ENCODE measurements at regions not wholly inside any gene's neighbourhood (a gene's known extent, or its start where the extent isn't known, plus 50 kb on each side); places are given as distances from the start of the nearest gene placed in this dataset.

DNA sequence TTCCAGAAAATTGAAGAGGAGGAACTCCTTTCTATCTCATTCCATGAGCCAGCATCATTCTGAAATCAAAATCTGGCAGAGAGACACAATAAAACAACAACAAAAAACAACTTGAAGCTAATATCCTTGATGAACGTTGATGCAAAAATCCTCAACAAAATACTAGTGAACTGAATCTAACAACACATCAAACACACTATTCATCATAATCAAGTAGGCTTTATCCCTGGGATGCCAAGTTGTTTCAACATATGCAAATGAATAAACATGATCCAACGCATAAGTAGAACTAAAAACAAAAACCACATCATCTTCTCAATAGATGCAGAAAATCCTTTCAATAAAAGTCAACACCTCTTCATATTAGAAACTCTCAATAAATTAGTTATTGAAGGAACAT, 335.3 kb upstream of the BRINP3 start:
- no peak overlapping the region for H2BK20ac ChIP-seq (ENCODE audit: low read depth, low read length)
- CTCF ChIA-PET: no interaction called here
- no peak for TF ChIP-seq MXI1 (IDR thresholded peaks at IDR 0.05; ENCODE audit: borderline replicate concordance, low read depth, low read length)
- TF ChIP-seq RCOR1 (IDR thresholded peaks at IDR 0.05; ENCODE audit: insufficient replicate concordance, low read length): no peak
- TF ChIP-seq, protein P1, sequence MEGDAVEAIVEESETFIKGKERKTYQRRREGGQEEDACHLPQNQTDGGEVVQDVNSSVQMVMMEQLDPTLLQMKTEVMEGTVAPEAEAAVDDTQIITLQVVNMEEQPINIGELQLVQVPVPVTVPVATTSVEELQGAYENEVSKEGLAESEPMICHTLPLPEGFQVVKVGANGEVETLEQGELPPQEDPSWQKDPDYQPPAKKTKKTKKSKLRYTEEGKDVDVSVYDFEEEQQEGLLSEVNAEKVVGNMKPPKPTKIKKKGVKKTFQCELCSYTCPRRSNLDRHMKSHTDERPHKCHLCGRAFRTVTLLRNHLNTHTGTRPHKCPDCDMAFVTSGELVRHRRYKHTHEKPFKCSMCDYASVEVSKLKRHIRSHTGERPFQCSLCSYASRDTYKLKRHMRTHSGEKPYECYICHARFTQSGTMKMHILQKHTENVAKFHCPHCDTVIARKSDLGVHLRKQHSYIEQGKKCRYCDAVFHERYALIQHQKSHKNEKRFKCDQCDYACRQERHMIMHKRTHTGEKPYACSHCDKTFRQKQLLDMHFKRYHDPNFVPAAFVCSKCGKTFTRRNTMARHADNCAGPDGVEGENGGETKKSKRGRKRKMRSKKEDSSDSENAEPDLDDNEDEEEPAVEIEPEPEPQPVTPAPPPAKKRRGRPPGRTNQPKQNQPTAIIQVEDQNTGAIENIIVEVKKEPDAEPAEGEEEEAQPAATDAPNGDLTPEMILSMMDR (conservative IDR thresholded peaks at IDR 0.05; ENCODE audit: low read depth, low read length): no peak
- TF ChIP-seq MAZ (IDR thresholded peaks at IDR 0.05; ENCODE audit: borderline replicate concordance, low read depth, low read length): no peak
- no peak for TF ChIP-seq POLR2A (IDR thresholded peaks at IDR 0.05; ENCODE audit: low read depth, low read length)
- no peak for TF ChIP-seq NFE2L2 (IDR thresholded peaks at IDR 0.05; ENCODE audit: low read depth, low read length)
- no peak for TF ChIP-seq BHLHE40 (IDR thresholded peaks at IDR 0.05; ENCODE audit: low read depth, low read length)
- no peak for TF ChIP-seq CEBPB (IDR thresholded peaks at IDR 0.05; ENCODE audit: low read depth, low read length)
- no peak for TF ChIP-seq SMC3 (IDR thresholded peaks at IDR 0.05; ENCODE audit: low read depth, low read length)
- no peak overlapping the region for H3K27ac ChIP-seq (ENCODE audit: insufficient read depth, low read length)
- dilution Hi-C loops (cut with HindIII; ENCODE audit: low sequenced_read_pairs, unreplicated experiment): no loop called here
- POLR2A ChIA-PET (ENCODE audit: unreplicated experiment): no interaction called here
- no peaks in the 10 kb centered on the region for H3K36me3 ChIP-seq (ENCODE audit: control insufficient read depth, insufficient read depth, low read length)
- ATAC-seq (ENCODE audit: low read depth) (no peak), DNase-seq (no peak)
- H2AK9ac ChIP-seq (replicated peaks; ENCODE audit: low read depth, low read length, poor library complexity): no peak overlapping the region
- H2BK5ac ChIP-seq (ENCODE audit: low read depth, low read length, poor library complexity, severe bottlenecking): no peak overlapping the region
- no peak overlapping the region for H3K9ac ChIP-seq (ENCODE audit: low read depth, low read length)
- no peak overlapping the region for H3K4me2 ChIP-seq (ENCODE audit: low read depth, low read length)
- H3K27me3 ChIP-seq (ENCODE audit: control insufficient read depth, insufficient read depth, low read length): no peaks in the 10 kb centered on the region
- H3K56ac ChIP-seq (ENCODE audit: extremely low read depth, insufficient read depth, low read length): no peak overlapping the region
- H3K18ac ChIP-seq (ENCODE audit: low read depth, low read length): no peak overlapping the region
- H4K8ac ChIP-seq (ENCODE audit: low read depth in 2 of 2, low read length in 2 of 2): no peak overlapping the region
- intact Hi-C loops (cut with micrococcal nuclease): no loop called here
- no peaks in the 10 kb centered on the region for H4K20me1 ChIP-seq (ENCODE audit: insufficient read depth, low read length)
- H3K4ac ChIP-seq (ENCODE audit: low read depth, low read length): no peak overlapping the region
- H3K79me1 ChIP-seq (ENCODE audit: low read depth in 1 of 2, low read length in 2 of 2): no peaks in the 10 kb centered on the region
- 33% methylated on average over 1 of the region's 2 CpGs; no CpG with 5 or more reads in 1 of the 2 experiments for WGBS, 2 experiments (ENCODE audit: extremely low coverage in 2 of 2, insufficient read length in 1 of 2)
- no peak overlapping the region for H2AFZ ChIP-seq (replicated peaks; ENCODE audit: low read length, poor library complexity)
- H2AK5ac ChIP-seq (ENCODE audit: low read depth, low read length): no peak overlapping the region
- H4K91ac ChIP-seq (ENCODE audit: insufficient read depth, low read depth, low read length): no peak overlapping the region
- no TSS peak for BruUV-seq (replicated peaks)
- H4K5ac ChIP-seq (ENCODE audit: low read depth, low read length): no peak overlapping the region
- H3K9me1 ChIP-seq (ENCODE audit: insufficient read depth, low read length): no peaks in the 10 kb centered on the region
- in situ Hi-C loops (cut with MboI; ENCODE audit: low sequenced_read_pairs): no loop called here
- H3K4me1 ChIP-seq (ENCODE audit: control insufficient read depth, insufficient read depth, low read length): no peaks in the 10 kb centered on the region
- no peak overlapping the region for H3K23ac ChIP-seq (ENCODE audit: low read depth, low read length)
- H2BK15ac ChIP-seq (ENCODE audit: low read depth, low read length): no peak overlapping the region
- H3K4me3 ChIP-seq (ENCODE audit: insufficient read depth, low read depth, low read length): no peak overlapping the region
- no peak overlapping the region for H3K14ac ChIP-seq (replicated peaks; ENCODE audit: low read depth, low read length)
- no peaks in the 10 kb centered on the region for H3K9me3 ChIP-seq (ENCODE audit: control insufficient read depth, insufficient read depth, low read length)
- no peak overlapping the region for H2BK120ac ChIP-seq (ENCODE audit: low read depth, low read length)

Measured in IMR-90 (cell line).